T-helper 1 cell treated with Interleukin-12 subunit alpha and Interleukin-12 subunit beta and Interleukin-4 antibody, amounts not matched to agents 30 μg/mL and 1 μg/mL, for 36 hours (primary cell): ENCODE measurements at regions not wholly inside any gene's neighbourhood (a gene's known extent, or its start where the extent isn't known, plus 50 kb on each side); places are given as distances from the start of the nearest gene placed in this dataset.
"Not testable (repeated sequence)": the region's sequence is repeated elsewhere in the genome, so short reads cannot be mapped to it uniquely, and the experiment has no call there.

Experiments
- H3K27ac Mint-ChIP-seq: one replicate; pipeline ENCODE4 v1.8.0; 2021; ENCODE audit warnings: mild to moderate bottlenecking, mixed read lengths
- H3K27me3 Mint-ChIP-seq: one replicate; pipeline ENCODE4 v1.8.0; 2021; ENCODE audit warnings: low read depth, mixed read lengths
- H3K36me3 Mint-ChIP-seq: one replicate; pipeline ENCODE4 v1.8.0; 2021; ENCODE audit warnings: low read depth, mixed read lengths
- H3K4me1 Mint-ChIP-seq: one replicate; pipeline ENCODE4 v1.8.0; 2021; ENCODE audit warnings: low read depth, mixed read lengths
- H3K4me3 Mint-ChIP-seq: one replicate; pipeline ENCODE4 v1.8.0; 2021; ENCODE audit warnings: mild to moderate bottlenecking, moderate library complexity, mixed read lengths
- H3K9me3 Mint-ChIP-seq: one replicate; pipeline ENCODE4 v1.8.0; 2021; ENCODE audit warnings: mixed read lengths

- Mint-ChIP-seq H3K9me3 (peaks cover 4% of the 10 kb centered on the region), H3K27ac (no peak overlapping the region), H3K4me3 (no peak overlapping the region), H3K36me3 (no peaks in the 10 kb centered on the region), H3K4me1 (no peaks in the 10 kb centered on the region), H3K27me3 (no peaks in the 10 kb centered on the region)
Observed at GRCh38 chr6:109253366-109253765, 128.9 kb downstream of the CD164 start.

DNA sequence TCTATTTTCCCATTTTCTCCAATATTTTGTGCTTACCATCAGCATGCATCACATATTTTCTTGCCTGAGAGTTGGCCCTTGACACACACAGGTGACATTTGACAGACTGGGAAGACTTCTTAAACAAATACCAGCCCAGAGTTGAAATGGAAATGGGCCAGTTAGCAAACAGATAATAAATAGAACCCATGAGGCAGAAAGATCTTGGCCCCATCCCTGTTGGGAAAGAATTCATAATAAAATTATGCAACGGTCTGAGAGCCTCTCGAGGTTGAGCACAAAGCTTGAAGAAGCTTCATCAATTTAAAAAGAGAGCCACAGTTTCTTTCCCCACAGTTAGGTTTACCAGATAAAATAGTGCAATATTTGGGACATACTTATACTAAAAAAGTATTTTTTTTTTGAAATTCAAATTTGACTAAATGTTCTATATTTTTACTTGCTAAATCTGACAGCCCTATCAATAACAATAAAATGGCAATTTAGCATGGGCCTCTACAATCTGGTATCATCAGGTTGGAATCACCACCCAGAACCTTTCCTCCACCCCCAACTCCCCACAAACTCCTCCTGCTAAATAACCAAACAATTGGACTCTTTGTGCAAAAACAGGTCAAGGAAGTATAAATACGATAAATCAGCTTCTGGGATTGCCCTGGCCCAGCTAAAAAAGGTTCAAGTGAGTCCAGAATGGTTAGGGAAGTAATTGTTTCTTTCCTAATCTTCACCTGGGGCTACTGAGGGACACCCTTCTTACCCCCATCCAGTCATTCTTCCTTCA lies 129.8 kb downstream of the CD164 start:
- Mint-ChIP-seq H3K27me3 (no peaks in the 10 kb centered on the region), H3K27ac (no peak overlapping the region), H3K9me3 (peaks cover 4% of the 10 kb centered on the region), H3K4me3 (no peak overlapping the region), H3K4me1 (no peaks in the 10 kb centered on the region), H3K36me3 (no peaks in the 10 kb centered on the region)

GRCh38 chr6:109251839-109252238 lies 130.4 kb downstream of the CD164 start:
- Mint-ChIP-seq H3K36me3 (no peaks in the 10 kb centered on the region), H3K4me3 (no peak overlapping the region), H3K27me3 (no peaks in the 10 kb centered on the region), H3K27ac (no peak overlapping the region), H3K9me3 (peaks cover 4% of the 10 kb centered on the region), H3K4me1 (no peaks in the 10 kb centered on the region)

DNA sequence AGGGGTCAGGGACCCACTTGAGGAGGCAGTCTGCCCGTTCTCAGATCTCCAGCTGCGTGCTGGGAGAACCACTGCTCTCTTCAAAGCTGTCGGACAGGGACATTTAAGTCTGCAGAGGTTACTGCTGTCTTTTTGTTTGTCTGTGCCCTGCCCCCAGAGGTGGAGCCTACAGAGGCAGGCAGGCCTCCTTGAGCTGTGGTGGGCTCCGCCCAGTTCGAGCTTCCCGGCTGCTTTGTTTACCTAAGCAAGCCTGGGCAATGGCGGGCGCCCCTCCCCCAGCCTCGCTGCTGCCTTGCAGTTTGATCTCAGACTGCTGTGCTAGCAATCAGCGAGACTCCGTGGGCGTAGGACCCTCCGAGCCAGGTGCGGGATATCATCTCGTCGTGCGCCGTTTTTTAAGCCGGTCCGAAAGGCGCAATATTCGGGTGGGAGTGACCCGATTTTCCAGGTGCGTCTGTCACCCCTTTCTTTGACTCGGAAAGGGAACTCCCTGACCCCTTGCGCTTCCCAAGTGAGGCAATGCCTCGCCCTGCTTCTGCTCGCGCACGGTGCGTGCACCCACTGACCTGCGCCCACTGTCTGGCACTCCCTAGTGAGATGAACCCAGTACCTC lies 131.6 kb downstream of the CD164 start:
- H3K4me1 Mint-ChIP-seq, H3K4me3 Mint-ChIP-seq, H3K27me3 Mint-ChIP-seq, H3K36me3 Mint-ChIP-seq, H3K27ac Mint-ChIP-seq, H3K9me3 Mint-ChIP-seq: not testable (repeated sequence)

- Mint-ChIP-seq H3K36me3 (no peaks in the 10 kb centered on the region), H3K27ac (no peak overlapping the region), H3K9me3 (peaks cover 3% of the 10 kb centered on the region), H3K4me1 (peaks cover 12% of the 10 kb centered on the region), H3K4me3 (no peak overlapping the region), H3K27me3 (no peaks in the 10 kb centered on the region)
Observed at GRCh38 chr6:109243863-109244825, 138.1 kb downstream of the CD164 start.

- H3K27ac Mint-ChIP-seq = no peak overlapping the region
- H3K36me3 Mint-ChIP-seq = no peaks in the 10 kb centered on the region
- no peaks in the 10 kb centered on the region for H3K27me3 Mint-ChIP-seq
- H3K4me3 Mint-ChIP-seq = no peak overlapping the region
- H3K4me1 Mint-ChIP-seq = peaks cover 12% of the 10 kb centered on the region
- peaks cover 3% of the 10 kb centered on the region for H3K9me3 Mint-ChIP-seq
Observed at GRCh38 chr6:109242925-109243324, 139.3 kb downstream of the CD164 start.

DNA sequence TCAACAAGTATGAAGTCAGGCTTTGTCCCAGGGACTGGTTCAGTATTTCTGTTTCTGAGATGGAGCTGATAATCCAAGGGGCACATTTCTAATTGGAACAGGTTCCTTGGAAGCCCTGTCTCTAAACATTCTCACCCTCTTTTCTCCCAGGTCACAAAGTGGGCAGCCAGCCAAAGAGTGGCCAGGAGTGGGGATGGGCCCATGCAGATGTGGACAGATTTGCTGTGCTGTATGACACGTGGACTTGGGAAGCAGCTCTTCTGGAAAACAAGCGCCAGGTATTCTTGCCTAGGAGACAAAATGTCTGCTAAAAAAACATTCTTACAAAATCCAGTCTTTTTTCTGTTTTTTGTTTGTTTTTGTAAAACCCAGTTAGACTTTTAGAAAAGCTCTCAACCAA lies 140.2 kb downstream of the CD164 start:
- peaks cover 19% of the 10 kb centered on the region for H3K4me1 Mint-ChIP-seq
- H3K27ac Mint-ChIP-seq = no peak overlapping the region
- H3K9me3 Mint-ChIP-seq = peaks cover 3% of the 10 kb centered on the region
- H3K4me3 Mint-ChIP-seq = no peak overlapping the region
- no peaks in the 10 kb centered on the region for H3K27me3 Mint-ChIP-seq
- H3K36me3 Mint-ChIP-seq = peaks cover 3% of the 10 kb centered on the region

- peaks cover 3% of the 10 kb centered on the region for H3K36me3 Mint-ChIP-seq
- no peaks in the 10 kb centered on the region for H3K27me3 Mint-ChIP-seq
- peaks cover 27% of the 10 kb centered on the region for H3K4me1 Mint-ChIP-seq
- no peak overlapping the region for H3K4me3 Mint-ChIP-seq
- H3K27ac Mint-ChIP-seq = no peak overlapping the region
- H3K9me3 Mint-ChIP-seq = peaks cover 3% of the 10 kb centered on the region
Observed at GRCh38 chr6:109241199-109241598, 141.1 kb downstream of the CD164 start.

DNA sequence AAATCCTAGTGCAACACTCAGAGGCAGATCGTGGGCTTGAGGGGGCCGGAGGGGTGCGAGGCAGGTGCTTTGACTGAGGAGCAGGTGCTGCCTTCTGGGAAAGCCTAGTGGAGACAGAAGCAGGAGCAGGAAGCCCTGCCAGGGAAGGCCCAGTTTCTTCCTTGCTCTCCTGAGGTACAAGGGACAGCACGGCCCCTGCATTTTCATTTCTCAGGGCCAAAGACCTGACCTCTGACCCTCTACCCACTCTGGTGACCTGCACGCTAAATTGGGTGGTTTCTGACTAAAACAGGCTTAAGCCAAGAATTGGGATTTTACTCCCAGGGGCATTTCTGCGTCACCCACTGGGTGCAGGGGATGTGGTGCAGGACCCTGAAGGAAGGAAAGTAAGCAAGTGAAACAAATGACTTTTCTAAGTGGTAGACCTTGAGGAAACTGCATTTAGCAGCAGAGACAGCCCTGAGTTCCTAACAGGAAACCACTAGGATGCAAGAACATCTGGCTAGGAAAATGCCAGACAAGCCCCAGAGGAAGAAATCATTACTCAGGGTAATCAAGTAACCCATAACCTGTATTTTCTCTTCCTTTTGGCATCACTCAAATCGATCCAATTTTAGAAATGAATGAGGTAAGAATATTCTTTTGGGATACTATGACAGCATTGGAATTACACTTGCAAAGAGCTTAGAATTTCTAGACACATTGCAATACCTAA lies 141.7 kb downstream of the CD164 start:
- Mint-ChIP-seq H3K4me3 (no peak overlapping the region), H3K27me3 (no peaks in the 10 kb centered on the region), H3K36me3 (peaks cover 3% of the 10 kb centered on the region), H3K27ac (no peak overlapping the region), H3K4me1 (peaks cover 30% of the 10 kb centered on the region), H3K9me3 (peaks cover 3% of the 10 kb centered on the region)

DNA sequence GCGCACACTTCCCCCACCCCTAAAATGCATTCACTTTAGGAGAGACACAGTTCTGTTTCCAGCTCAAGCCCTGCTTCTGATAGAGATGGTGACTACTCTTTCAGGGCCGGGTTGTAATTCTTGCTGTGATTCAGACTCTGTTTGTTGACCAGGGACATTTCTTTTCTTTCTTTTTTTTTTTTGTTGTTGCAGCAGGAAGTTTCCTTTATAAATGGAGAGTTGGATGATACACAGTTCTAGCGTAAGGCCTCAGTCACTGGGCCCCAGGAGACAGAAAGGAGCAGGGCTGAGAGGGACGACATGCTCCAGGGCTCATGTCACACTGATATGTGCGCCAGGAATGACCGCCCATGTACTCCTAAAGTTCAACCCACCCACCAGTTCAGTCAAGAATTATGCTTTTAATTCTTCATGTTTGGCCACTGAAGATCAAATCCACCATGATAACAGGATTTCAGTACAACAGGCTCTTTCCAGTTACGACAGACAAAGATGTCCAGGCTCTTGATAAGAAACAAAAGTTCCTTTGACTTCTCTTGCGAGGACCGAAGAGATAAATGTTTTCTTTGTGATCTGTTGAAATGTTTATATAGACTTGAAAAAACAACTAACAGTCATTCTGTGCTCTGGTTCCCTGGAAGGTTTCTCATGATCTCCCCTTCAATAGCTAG lies 142.5 kb downstream of the CD164 start:
- H3K4me3 Mint-ChIP-seq = no peak overlapping the region
- H3K9me3 Mint-ChIP-seq = no peaks in the 10 kb centered on the region
- peaks cover 3% of the 10 kb centered on the region for H3K36me3 Mint-ChIP-seq
- peaks cover 30% of the 10 kb centered on the region for H3K4me1 Mint-ChIP-seq
- no peak overlapping the region for H3K27ac Mint-ChIP-seq
- H3K27me3 Mint-ChIP-seq = no peaks in the 10 kb centered on the region

GRCh38 chr6:109239160-109239559 lies 143.1 kb downstream of the CD164 start:
- H3K27ac Mint-ChIP-seq = no peak overlapping the region
- H3K9me3 Mint-ChIP-seq = no peaks in the 10 kb centered on the region
- peaks cover 24% of the 10 kb centered on the region for H3K4me1 Mint-ChIP-seq
- H3K36me3 Mint-ChIP-seq = peaks cover 3% of the 10 kb centered on the region
- no peaks in the 10 kb centered on the region for H3K27me3 Mint-ChIP-seq
- H3K4me3 Mint-ChIP-seq = no peak overlapping the region

- H3K4me1 Mint-ChIP-seq = peaks cover 19% of the 10 kb centered on the region
- no peak overlapping the region for H3K27ac Mint-ChIP-seq
- H3K36me3 Mint-ChIP-seq = peaks cover 3% of the 10 kb centered on the region
Observed at GRCh38 chr6:109238396-109238795, 143.1 kb downstream of the CEP57L1 start.

DNA sequence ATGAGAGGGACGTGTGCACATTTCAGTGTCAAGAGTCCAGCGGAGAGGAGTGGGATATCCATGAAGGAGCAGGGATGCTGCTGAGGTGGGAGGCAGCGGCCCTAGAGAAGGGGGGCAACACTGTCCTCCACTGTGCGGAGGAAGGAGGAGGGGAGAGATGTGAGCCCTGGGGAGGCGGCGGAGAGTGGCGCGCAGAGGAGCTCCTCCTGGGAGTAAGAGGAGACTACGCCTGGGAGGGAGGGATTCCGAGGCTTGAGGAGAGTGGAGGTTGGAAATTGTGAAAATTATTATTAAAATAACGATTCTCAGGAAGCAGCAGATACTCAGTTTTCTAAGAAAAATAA lies 142.7 kb downstream of the CEP57L1 start:
- Mint-ChIP-seq H3K9me3 (no peaks in the 10 kb centered on the region), H3K27ac (peak overlapping the region; percentile 77), H3K4me1 (peaks cover 18% of the 10 kb centered on the region), H3K4me3 (no peak overlapping the region), H3K36me3 (peaks cover 3% of the 10 kb centered on the region), H3K27me3 (no peaks in the 10 kb centered on the region)

More at GRCh38 chr6:109238396-109238795, 143.1 kb downstream of the CEP57L1 start:
- Mint-ChIP-seq H3K4me3 (no peak overlapping the region), H3K9me3 (no peaks in the 10 kb centered on the region), H3K27me3 (no peaks in the 10 kb centered on the region)
